ENCODE measurements at regions not wholly inside any gene's neighbourhood (a gene's known extent, or its start where the extent isn't known, plus 50 kb on each side); places are given as distances from the start of the nearest gene placed in this dataset.

- TF ChIP-seq POLR2A (IDR thresholded peaks at IDR 0.05; ENCODE audit: low read length) (no peak), GATA1 (IDR thresholded peaks at IDR 0.05; ENCODE audit: low read depth, low read length) (no peak)
Observed at GRCh38 chr15:77717333-77717990, 84.8 kb upstream of the LINGO1 start.
